K562 (cell line): ENCODE measurements at regions not wholly inside any gene's neighbourhood (a gene's known extent, or its start where the extent isn't known, plus 50 kb on each side); places are given as distances from the start of the nearest gene placed in this dataset.

ENCODE experiments used
- ATAC-seq: fragments of 200-7000 bp; cut with Tn5 transposase; 3 replicates; pipeline ENCODE4 v1.9.1; 2020; ENCODE audit warnings: moderate library complexity
- BruUV-seq: library from RNA; stranded (reverse); fragments of 400-500 nt; replicated peaks from 2 replicates; lab custom pipeline; 2021; lab: Mats Ljungman, UMichigan
- CTCF ChIA-PET: fragments of 300-600 bp; formaldehyde crosslinking; extraction: SDS; loops from one replicate; lab custom pipeline; 2021; ENCODE audit warnings: low intra/inter-chr PET ratio; lab: Yijun Ruan, JAX
- POLR2A ChIA-PET: fragments of 300-600, 350-650 bp; sonication (Branson Sonifier 250); formaldehyde crosslinking; extraction: SDS; loops from one replicate; lab custom pipeline; 2021; ENCODE audit warnings: antibody characterized with exemption, inconsistent platforms; lab: Yijun Ruan, JAX
- DNase-seq, 4 experiments: peaks; one replicate each; pipeline versions ENCODE4 v3.0.0 to v3.0.0-alpha.2; 2011 to 2018; ENCODE audit warnings: low spot score in 3 of 4, mixed read lengths in 3 of 4; ENCODE audit errors: extremely low read depth in 1 of 4
- FAIRE-seq: peaks from 2 replicates; lab custom pipeline; 2011; peaks lifted over from hg19 to GRCh38; lab: Jason Lieb, UNC
- H2AFZ ChIP-seq: 2 replicates; pipeline ENCODE4 v1.6.0; 2011; ENCODE audit warnings: low read depth, low read length, control low read depth, inconsistent platforms
- H3K27ac ChIP-seq: fragments of 200-600 bp; 3 replicates; pipeline ENCODE4 v1.8.0; 2011; ENCODE audit warnings: low read depth, mild to moderate bottlenecking, control low read depth, inconsistent platforms, low read length, moderate library complexity, mixed read lengths; ENCODE audit errors: extremely low read depth
- H3K27me3 ChIP-seq, 2 experiments: fragments of 300-600 bp in 1 of 2; 2 replicates in 1 of 2; 3 replicates in 1 of 2; pipeline versions ENCODE4 v1.6.0 to v1.8.0; 2011; ENCODE audit warnings: inconsistent platforms in 2 of 2, low read length in 2 of 2, mild to moderate bottlenecking in 1 of 2, mixed read lengths in 1 of 2, moderate library complexity in 1 of 2; ENCODE audit not compliant: control insufficient read depth in 2 of 2, insufficient read depth in 2 of 2
- H3K36me3 ChIP-seq: fragments of 300-600 bp; 3 replicates; pipeline ENCODE4 v1.8.0; 2011; ENCODE audit warnings: mild to moderate bottlenecking, low read length, inconsistent platforms; ENCODE audit not compliant: control insufficient read depth, insufficient read depth
- H3K4me1 ChIP-seq, 2 experiments: fragments of 200-600 bp in 1 of 2; replicated peaks in 1 of 2; 2 replicates in 1 of 2; 3 replicates in 1 of 2; pipeline versions ENCODE4 v1.5.1 to v1.8.0; 2011; ENCODE audit warnings: inconsistent platforms in 2 of 2, low read length in 2 of 2, mild to moderate bottlenecking in 1 of 2, mixed read lengths in 1 of 2, moderate library complexity in 1 of 2; ENCODE audit not compliant: control insufficient read depth in 2 of 2, insufficient read depth in 2 of 2
- H3K4me2 ChIP-seq: 2 replicates; pipeline ENCODE4 v1.6.1; 2011; ENCODE audit warnings: low read length, control low read depth, inconsistent platforms, mixed read lengths; ENCODE audit not compliant: insufficient read depth
- H3K4me3 ChIP-seq: fragments of 200-600 bp; sonication (generic), shearing (Covaris generic); 2 replicates; pipeline ENCODE4 v1.5.1; 2016; ENCODE audit warnings: control low read depth, inconsistent platforms
- H3K79me2 ChIP-seq: fragments of 200-600 bp; 3 replicates; pipeline ENCODE4 v1.8.0; 2011; ENCODE audit warnings: low read length, inconsistent platforms; ENCODE audit not compliant: control insufficient read depth, insufficient read depth
- H3K9ac ChIP-seq, 2 experiments: 2 replicates each; pipeline versions ENCODE4 v1.6.0 to v1.6.1; 2011; ENCODE audit warnings: low read depth in 2 of 2, low read length in 2 of 2, control low read depth in 1 of 2, inconsistent platforms in 1 of 2, mild to moderate bottlenecking in 1 of 2, mixed read lengths in 1 of 2; ENCODE audit not compliant: insufficient read depth in 1 of 2
- H3K9me1 ChIP-seq: one replicate; pipeline ENCODE4 v1.6.0; 2011; ENCODE audit warnings: inconsistent platforms, mild to moderate bottlenecking, low read length, moderate library complexity; ENCODE audit not compliant: control insufficient read depth, insufficient read depth
- H3K9me3 ChIP-seq: replicated peaks from 2 replicates; pipeline ENCODE4 v1.5.1; 2011; ENCODE audit warnings: low read depth, low read length, inconsistent platforms; ENCODE audit not compliant: control insufficient read depth, insufficient read depth
- H4K20me1 ChIP-seq: replicated peaks from 2 replicates; pipeline ENCODE4 v1.6.1; 2011; ENCODE audit warnings: low read length, inconsistent platforms, mixed read lengths; ENCODE audit not compliant: control insufficient read depth, insufficient read depth
- CEBPB ChIP-seq: fragments of 450-650 bp; IDR thresholded peaks from 2 replicates; pipeline ENCODE4 v1.6.1; 2016; ENCODE audit warnings: missing genetic modification characterization, missing compliant biosample characterization
- CEBPG ChIP-seq, 3 experiments: fragments of 200-800 bp in 1 of 3; sonication (Bioruptor generic) in 1 of 3; sonication (generic) in 1 of 3; formaldehyde crosslinking in 1 of 3; IDR thresholded peaks in 2 of 3; conservative IDR thresholded peaks in 1 of 3; 2 replicates each; pipeline versions ENCODE4 v1.6.1 to v1.8.0; 2016 to 2022; ENCODE audit warnings: missing compliant biosample characterization in 2 of 3, missing genetic modification characterization in 2 of 3, mild to moderate bottlenecking in 1 of 3, missing genetic modification reagents in 1 of 3
- DMBX1 ChIP-seq: fragments of 250-450 bp; sonication (Bioruptor Pico); IDR thresholded peaks from 2 replicates; pipeline ENCODE4 v1.8.0; 2022; ENCODE audit warnings: inconsistent platforms, mild to moderate bottlenecking, moderate library complexity, borderline replicate concordance
- SMAD4 ChIP-seq: fragments of 250-450 bp; sonication (Bioruptor Pico); conservative IDR thresholded peaks from 2 replicates; pipeline ENCODE4 v1.8.0; 2021; ENCODE audit warnings: inconsistent platforms, mild to moderate bottlenecking, moderate library complexity
- SPI1 ChIP-seq: IDR thresholded peaks from 2 replicates; pipeline ENCODE4 v1.6.1; 2011; ENCODE audit warnings: low read depth, low read length, control low read depth, borderline replicate concordance
- ZNF133 ChIP-seq: fragments of 250-450 bp; sonication (Bioruptor Pico); IDR thresholded peaks from 2 replicates; pipeline ENCODE4 v1.4.0; 2020; ENCODE audit warnings: mild to moderate bottlenecking
- WGBS: fragments of 100-300 bp; shearing (Covaris generic); methylation state at CpG from one replicate; pipeline ENCODE4 v1.1.6; 2016; ENCODE audit warnings: low coverage, mixed read lengths; ENCODE audit not compliant: insufficient coverage; ENCODE audit errors: missing lambda C conversion rate; 5-methylcytosine and 5-hydroxymethylcytosine counted together
- in situ Hi-C: fragments of 300-500 bp; cut with MboI; formaldehyde crosslinking; loops from 4 replicates; pipeline ENCODE4 v1.15.0; 2018; ENCODE audit warnings: inconsistent platforms, mixed read lengths
- intact Hi-C: fragments of 100-400 bp; cut with micrococcal nuclease; formaldehyde crosslinking; loops from 2 replicates; pipeline ENCODE4 v1.14.2; 2022
- TF ChIP-seq, protein P1 (sequence below), 2 experiments: fragments of 450-650 bp in 1 of 2; sonication (generic) in 1 of 2; formaldehyde crosslinking in 1 of 2; IDR thresholded peaks in 1 of 2; conservative IDR thresholded peaks in 1 of 2; 2 replicates each; pipeline versions ENCODE4 v1.6.1 to v1.8.1; 2016 to 2023; ENCODE audit warnings: mild to moderate bottlenecking in 2 of 2, moderate library complexity in 2 of 2, inconsistent platforms in 1 of 2, missing genetic modification reagents in 1 of 2
- TF ChIP-seq, protein P2 (sequence below): fragments of 450-650 bp; IDR thresholded peaks from 2 replicates; pipeline ENCODE4 v1.6.1; 2016; ENCODE audit warnings: missing biosample characterization, missing genetic modification characterization
- TF ChIP-seq, protein P3 (sequence below): fragments of 250-450 bp; sonication (Bioruptor Pico); IDR thresholded peaks from 2 replicates; pipeline ENCODE4 v1.4.0; 2020; ENCODE audit warnings: mild to moderate bottlenecking, moderate library complexity
- TF ChIP-seq, protein P4 (sequence below): fragments of 450-650 bp; formaldehyde crosslinking; IDR thresholded peaks from 2 replicates; pipeline ENCODE4 v1.4.0; 2022; ENCODE audit warnings: mild to moderate bottlenecking, moderate library complexity

DNA sequence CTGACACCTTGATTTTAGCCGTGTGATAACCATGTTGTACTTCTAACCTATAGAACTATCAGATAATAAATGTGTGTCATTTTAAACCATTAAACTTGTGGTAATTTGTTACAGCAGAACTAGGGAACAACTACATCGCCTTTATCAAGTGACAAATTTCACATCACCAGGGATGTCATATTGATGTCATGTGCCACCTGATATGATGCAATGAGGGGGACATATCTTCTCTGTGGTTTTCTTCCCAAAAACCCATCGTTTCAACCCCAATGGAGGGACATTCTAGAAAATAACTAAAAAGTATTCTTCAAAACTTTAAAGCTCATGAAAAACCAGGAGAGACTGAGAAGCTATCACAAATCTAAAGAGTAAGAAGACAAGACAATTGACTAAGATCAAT is 212.2 kb downstream of the ETV1 start:
- FAIRE-seq (no peak), ATAC-seq (no peak), DNase-seq (no peak)
- WGBS, result 0% methylated on average over 3 of the region's 3 CpGs
- no peak overlapping the region for H3K9ac ChIP-seq
- no peaks in the 10 kb centered on the region for H3K9me3 ChIP-seq
- BruUV-seq, result no TSS peak
- CTCF ChIA-PET, result no interaction called here
- no peaks in the 10 kb centered on the region for H3K9me1 ChIP-seq
- H2AFZ ChIP-seq, result no peak overlapping the region
- H3K79me2 ChIP-seq, result no peaks in the 10 kb centered on the region
- intact Hi-C loops (no loop called here), in situ Hi-C loops (no loop called here)
- H3K4me2 ChIP-seq, result no peak overlapping the region
- no peaks in the 10 kb centered on the region; a peak in 1 of 5 replicates for H3K4me1 ChIP-seq
- no peak overlapping the region for H3K4me3 ChIP-seq
- H3K27me3 ChIP-seq, result no peaks in the 10 kb centered on the region
- no peaks in the 10 kb centered on the region for H3K36me3 ChIP-seq
- H3K27ac ChIP-seq, result no peak overlapping the region
- POLR2A ChIA-PET, result no interaction called here
- no peaks in the 10 kb centered on the region for H4K20me1 ChIP-seq
- TF ChIP-seq CEBPB (tag) (peak; percentile 59), DMBX1 (no peak), CEBPG (CRISPR knock-in tag; IDR thresholded peaks at IDR 0.05) (peak; percentile 81), CEBPG (tag; conservative IDR thresholded peaks at IDR 0.05 in 1 of 2, IDR thresholded peaks at IDR 0.05 in 1 of 2) (peak; percentile 79 to 96), SPI1 (no peak), ZNF133 (CRISPR knock-in tag) (no peak), SMAD4 (CRISPR knock-in tag) (peak; percentile 46; the same call in 1 of the 2 replicates)
- TF ChIP-seq, protein P1, sequence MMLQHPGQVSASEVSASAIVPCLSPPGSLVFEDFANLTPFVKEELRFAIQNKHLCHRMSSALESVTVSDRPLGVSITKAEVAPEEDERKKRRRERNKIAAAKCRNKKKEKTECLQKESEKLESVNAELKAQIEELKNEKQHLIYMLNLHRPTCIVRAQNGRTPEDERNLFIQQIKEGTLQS (IDR thresholded peaks at IDR 0.05), result peak; percentile 64
- TF ChIP-seq, protein P1 (CRISPR knock-in tag; conservative IDR thresholded peaks at IDR 0.05), result no peak
- TF ChIP-seq, protein P2, sequence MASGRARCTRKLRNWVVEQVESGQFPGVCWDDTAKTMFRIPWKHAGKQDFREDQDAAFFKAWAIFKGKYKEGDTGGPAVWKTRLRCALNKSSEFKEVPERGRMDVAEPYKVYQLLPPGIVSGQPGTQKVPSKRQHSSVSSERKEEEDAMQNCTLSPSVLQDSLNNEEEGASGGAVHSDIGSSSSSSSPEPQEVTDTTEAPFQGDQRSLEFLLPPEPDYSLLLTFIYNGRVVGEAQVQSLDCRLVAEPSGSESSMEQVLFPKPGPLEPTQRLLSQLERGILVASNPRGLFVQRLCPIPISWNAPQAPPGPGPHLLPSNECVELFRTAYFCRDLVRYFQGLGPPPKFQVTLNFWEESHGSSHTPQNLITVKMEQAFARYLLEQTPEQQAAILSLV, result peak; percentile 52; the same call in 1 of the 2 replicates
- TF ChIP-seq, protein P3, sequence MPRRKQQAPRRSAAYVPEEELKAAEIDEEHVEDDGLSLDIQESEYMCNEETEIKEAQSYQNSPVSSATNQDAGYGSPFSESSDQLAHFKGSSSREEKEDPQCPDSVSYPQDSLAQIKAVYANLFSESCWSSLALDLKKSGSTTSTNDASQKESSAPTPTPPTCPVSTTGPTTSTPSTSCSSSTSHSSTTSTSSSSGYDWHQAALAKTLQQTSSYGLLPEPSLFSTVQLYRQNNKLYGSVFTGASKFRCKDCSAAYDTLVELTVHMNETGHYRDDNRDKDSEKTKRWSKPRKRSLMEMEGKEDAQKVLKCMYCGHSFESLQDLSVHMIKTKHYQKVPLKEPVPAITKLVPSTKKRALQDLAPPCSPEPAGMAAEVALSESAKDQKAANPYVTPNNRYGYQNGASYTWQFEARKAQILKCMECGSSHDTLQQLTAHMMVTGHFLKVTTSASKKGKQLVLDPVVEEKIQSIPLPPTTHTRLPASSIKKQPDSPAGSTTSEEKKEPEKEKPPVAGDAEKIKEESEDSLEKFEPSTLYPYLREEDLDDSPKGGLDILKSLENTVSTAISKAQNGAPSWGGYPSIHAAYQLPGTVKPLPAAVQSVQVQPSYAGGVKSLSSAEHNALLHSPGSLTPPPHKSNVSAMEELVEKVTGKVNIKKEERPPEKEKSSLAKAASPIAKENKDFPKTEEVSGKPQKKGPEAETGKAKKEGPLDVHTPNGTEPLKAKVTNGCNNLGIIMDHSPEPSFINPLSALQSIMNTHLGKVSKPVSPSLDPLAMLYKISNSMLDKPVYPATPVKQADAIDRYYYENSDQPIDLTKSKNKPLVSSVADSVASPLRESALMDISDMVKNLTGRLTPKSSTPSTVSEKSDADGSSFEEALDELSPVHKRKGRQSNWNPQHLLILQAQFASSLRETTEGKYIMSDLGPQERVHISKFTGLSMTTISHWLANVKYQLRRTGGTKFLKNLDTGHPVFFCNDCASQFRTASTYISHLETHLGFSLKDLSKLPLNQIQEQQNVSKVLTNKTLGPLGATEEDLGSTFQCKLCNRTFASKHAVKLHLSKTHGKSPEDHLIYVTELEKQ (CRISPR knock-in tag), result no peak
- TF ChIP-seq, protein P4, sequence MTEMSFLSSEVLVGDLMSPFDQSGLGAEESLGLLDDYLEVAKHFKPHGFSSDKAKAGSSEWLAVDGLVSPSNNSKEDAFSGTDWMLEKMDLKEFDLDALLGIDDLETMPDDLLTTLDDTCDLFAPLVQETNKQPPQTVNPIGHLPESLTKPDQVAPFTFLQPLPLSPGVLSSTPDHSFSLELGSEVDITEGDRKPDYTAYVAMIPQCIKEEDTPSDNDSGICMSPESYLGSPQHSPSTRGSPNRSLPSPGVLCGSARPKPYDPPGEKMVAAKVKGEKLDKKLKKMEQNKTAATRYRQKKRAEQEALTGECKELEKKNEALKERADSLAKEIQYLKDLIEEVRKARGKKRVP (CRISPR knock-in tag), result peak; percentile 81
